A673 (cell line): ENCODE measurements at regions not wholly inside any gene's neighbourhood (a gene's known extent, or its start where the extent isn't known, plus 50 kb on each side); places are given as distances from the start of the nearest gene placed in this dataset.

ENCODE experiments used
- BruUV-seq: library from RNA; stranded (reverse); fragments of 400-500 nt; replicated peaks from 2 replicates; lab custom pipeline; 2021; lab: Mats Ljungman, UMichigan
- CTCF ChIA-PET: fragments of 300-600 bp; sonication (Branson Sonifier 250); formaldehyde crosslinking; loops from one replicate; lab custom pipeline; 2022; ENCODE audit warnings: antibody characterized with exemption; lab: Charles Lee
- POLR2A ChIA-PET: fragments of 300-600 bp; sonication (Branson Sonifier 250); formaldehyde crosslinking; loops from one replicate; lab custom pipeline; 2022; ENCODE audit warnings: antibody characterized with exemption; ENCODE audit not compliant: low non-redundant PET; lab: Charles Lee
- DNase-seq: peaks from one replicate; pipeline ENCODE4 v3.0.0-alpha.2; 2015; ENCODE audit warnings: low spot score
- H3K27ac ChIP-seq: fragments of 200-600 bp; sonication (generic); 2 replicates; pipeline ENCODE4 v1.5.1; 2016; ENCODE audit warnings: mixed run types, low read depth, mild to moderate bottlenecking, mixed read lengths, antibody characterized with exemption, low read length; ENCODE audit not compliant: poor library complexity, severe bottlenecking
- H3K27me3 ChIP-seq: fragments of 200-600 bp; sonication (generic); replicated peaks from 2 replicates; pipeline ENCODE4 v1.6.1; 2017; ENCODE audit warnings: mixed run types, low read depth, mild to moderate bottlenecking, mixed read lengths, antibody characterized with exemption, low read length; ENCODE audit not compliant: insufficient read depth, poor library complexity
- H3K36me3 ChIP-seq: fragments of 200-600 bp; sonication (generic); 2 replicates; pipeline ENCODE4 v1.6.1; 2016; ENCODE audit warnings: mixed run types, mild to moderate bottlenecking, mixed read lengths, antibody characterized with exemption, low read length; ENCODE audit not compliant: insufficient read depth, poor library complexity, severe bottlenecking
- H3K4me1 ChIP-seq: fragments of 200-600 bp; sonication (generic); 2 replicates; pipeline ENCODE4 v1.6.1; 2017; ENCODE audit warnings: mixed run types, mild to moderate bottlenecking, mixed read lengths, antibody characterized with exemption, low read length; ENCODE audit not compliant: insufficient read depth, poor library complexity, severe bottlenecking
- H3K4me3 ChIP-seq: fragments of 200-600 bp; sonication (generic); 2 replicates; pipeline ENCODE4 v1.5.1; 2016; ENCODE audit warnings: low read depth, mixed run types, mild to moderate bottlenecking, mixed read lengths, low read length; ENCODE audit not compliant: poor library complexity, severe bottlenecking
- H3K9me3 ChIP-seq: fragments of 200-600 bp; sonication (generic); 2 replicates; pipeline ENCODE4 v1.6.1; 2016; ENCODE audit warnings: mixed run types, low read depth, mild to moderate bottlenecking, mixed read lengths, antibody characterized with exemption, low read length; ENCODE audit not compliant: poor library complexity, severe bottlenecking
- EZH2 ChIP-seq: fragments of 200-600 bp; sonication (generic); IDR thresholded peaks from 2 replicates; pipeline ENCODE4 v1.6.1; 2017; ENCODE audit warnings: borderline replicate concordance, low read depth, mild to moderate bottlenecking, mixed read lengths, antibody characterized with exemption, low read length; ENCODE audit not compliant: poor library complexity, severe bottlenecking
- intact Hi-C: fragments of 100-400 bp; cut with micrococcal nuclease; formaldehyde crosslinking; loops from one replicate; pipeline ENCODE4 v1.10.0; 2022; ENCODE audit not compliant: unreplicated experiment
- TF ChIP-seq, protein P1 (sequence below): fragments of 300-800, 200-600 bp; sonication (generic); conservative IDR thresholded peaks from 2 replicates; pipeline ENCODE4 v1.5.1; 2017; ENCODE audit warnings: low read depth, mild to moderate bottlenecking, antibody characterized with exemption, low read length, moderate library complexity, mixed read lengths

GRCh38 chr11:101357771-101358170 is 226.0 kb downstream of the TRPC6 start:
- intact Hi-C loops = no loop called here
- BruUV-seq = no TSS peak

GRCh38 chr11:101354801-101355200 is 225.2 kb upstream of the PGR start:
- ChIA-PET POLR2A (no interaction called here), CTCF (no interaction called here)
- no TSS peak for BruUV-seq
- no peak overlapping the region for H3K4me3 ChIP-seq
- no peaks in the 10 kb centered on the region for H3K27me3 ChIP-seq
- H3K36me3 ChIP-seq = no peaks in the 10 kb centered on the region
- H3K4me1 ChIP-seq = no peaks in the 10 kb centered on the region
- intact Hi-C loops = no loop called here
- DNase-seq = no peak
- no peaks in the 10 kb centered on the region for H3K9me3 ChIP-seq
- TF ChIP-seq, protein P1, sequence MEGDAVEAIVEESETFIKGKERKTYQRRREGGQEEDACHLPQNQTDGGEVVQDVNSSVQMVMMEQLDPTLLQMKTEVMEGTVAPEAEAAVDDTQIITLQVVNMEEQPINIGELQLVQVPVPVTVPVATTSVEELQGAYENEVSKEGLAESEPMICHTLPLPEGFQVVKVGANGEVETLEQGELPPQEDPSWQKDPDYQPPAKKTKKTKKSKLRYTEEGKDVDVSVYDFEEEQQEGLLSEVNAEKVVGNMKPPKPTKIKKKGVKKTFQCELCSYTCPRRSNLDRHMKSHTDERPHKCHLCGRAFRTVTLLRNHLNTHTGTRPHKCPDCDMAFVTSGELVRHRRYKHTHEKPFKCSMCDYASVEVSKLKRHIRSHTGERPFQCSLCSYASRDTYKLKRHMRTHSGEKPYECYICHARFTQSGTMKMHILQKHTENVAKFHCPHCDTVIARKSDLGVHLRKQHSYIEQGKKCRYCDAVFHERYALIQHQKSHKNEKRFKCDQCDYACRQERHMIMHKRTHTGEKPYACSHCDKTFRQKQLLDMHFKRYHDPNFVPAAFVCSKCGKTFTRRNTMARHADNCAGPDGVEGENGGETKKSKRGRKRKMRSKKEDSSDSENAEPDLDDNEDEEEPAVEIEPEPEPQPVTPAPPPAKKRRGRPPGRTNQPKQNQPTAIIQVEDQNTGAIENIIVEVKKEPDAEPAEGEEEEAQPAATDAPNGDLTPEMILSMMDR = no peak
- TF ChIP-seq EZH2 = no peak
- H3K27ac ChIP-seq = no peak overlapping the region

More at GRCh38 chr11:101357771-101358170, 226.0 kb downstream of the TRPC6 start:
- Histone ChIP-seq H3K9me3 (no peaks in the 10 kb centered on the region), H3K27ac (no peak overlapping the region), H3K36me3 (no peaks in the 10 kb centered on the region), H3K4me3 (no peak overlapping the region), H3K27me3 (no peaks in the 10 kb centered on the region), H3K4me1 (no peaks in the 10 kb centered on the region)
- POLR2A ChIA-PET = no interaction called here
- no peak for DNase-seq
- TF ChIP-seq, protein P1 = no peak
- no peak for TF ChIP-seq EZH2
- CTCF ChIA-PET = no interaction called here

DNA sequence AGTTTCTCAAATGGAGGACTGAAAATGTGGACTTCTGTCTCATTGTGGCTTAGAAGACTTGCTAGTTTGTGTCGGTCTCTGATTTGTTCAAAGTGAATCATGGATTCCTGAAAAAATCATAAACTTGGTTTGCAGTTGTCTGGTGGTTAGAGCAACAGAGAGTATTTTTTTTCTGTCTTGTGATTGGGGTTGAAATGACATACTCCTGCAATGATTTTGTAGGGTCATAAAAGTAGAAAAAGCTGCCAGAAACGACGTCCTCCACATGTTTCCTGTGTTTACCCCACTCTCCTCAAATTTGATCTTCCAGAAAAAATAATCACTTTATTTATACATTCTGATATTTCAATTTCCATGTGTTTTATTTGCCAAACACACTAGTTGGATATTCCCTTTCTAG is 219.2 kb upstream of the PGR start:
- BruUV-seq = no TSS peak
- intact Hi-C loops = no loop called here
- DNase-seq = no peak

More for the DNA sequence above, 219.2 kb upstream of the PGR start:
- Histone ChIP-seq H3K27me3 (no peaks in the 10 kb centered on the region), H3K4me1 (no peaks in the 10 kb centered on the region), H3K9me3 (no peaks in the 10 kb centered on the region), H3K36me3 (no peaks in the 10 kb centered on the region), H3K4me3 (no peak overlapping the region), H3K27ac (no peak overlapping the region)
- ChIA-PET CTCF (no interaction called here), POLR2A (interaction anchor here (0.6 kb wide), 1 partner anchor 86 kb away, joined by 3 read pairs; no protein-coding TSS in a partner anchor)
- TF ChIP-seq, protein P1 = no peak
